GM18907 (cell line): ENCODE measurements at regions not wholly inside any gene's neighbourhood (a gene's known extent, or its start where the extent isn't known, plus 50 kb on each side); places are given as distances from the start of the nearest gene placed in this dataset.
A peak's percentile ranks its signal among the peaks of the same experiment; 100 is the strongest.

ENCODE experiments used
- ATAC-seq: cut with Tn5 transposase; IDR thresholded peaks from one replicate; pipeline ENCODE4 v1.9.1; 2021; ENCODE audit warnings: mild to moderate bottlenecking, moderate library complexity; ENCODE audit not compliant: unreplicated experiment

- ATAC-seq = no peak
Observed at GRCh38 chr13:109604894-109605293, 181.5 kb downstream of the IRS2 start.

GRCh38 chr13:109602356-109602755 is 184.0 kb downstream of the IRS2 start:
- no peak for ATAC-seq

- no peak for ATAC-seq
Observed at GRCh38 chr13:109599901-109600657, 186.3 kb downstream of the IRS2 start.

GRCh38 chr13:109595471-109595870 is 190.9 kb downstream of the IRS2 start:
- ATAC-seq = no peak

- no peak for ATAC-seq
Observed at GRCh38 chr13:109593230-109593629, 193.2 kb downstream of the IRS2 start.

- no peak for ATAC-seq
Observed at GRCh38 chr13:109592770-109593169, 193.6 kb downstream of the IRS2 start.

- no peak for ATAC-seq
Observed at GRCh38 chr13:109587689-109588088, 198.7 kb downstream of the IRS2 start.

- ATAC-seq = no peak
Observed at GRCh38 chr13:109586509-109587346, 199.7 kb downstream of the IRS2 start.

GRCh38 chr13:109584844-109585361 is 201.5 kb downstream of the IRS2 start:
- no peak for ATAC-seq

- no peak for ATAC-seq
Observed at GRCh38 chr13:109577191-109577700, 209.1 kb downstream of the IRS2 start.

GRCh38 chr13:109576331-109576813 is 210.0 kb downstream of the IRS2 start:
- no peak for ATAC-seq

- ATAC-seq = no peak
Observed at GRCh38 chr13:109575821-109576220, 210.6 kb downstream of the IRS2 start.

- ATAC-seq = no peak
Observed at GRCh38 chr13:109572389-109572788, 214.0 kb downstream of the IRS2 start.

GRCh38 chr13:109569958-109570711 is 216.2 kb downstream of the IRS2 start:
- peak; percentile 99 for ATAC-seq

GRCh38 chr13:109568339-109568818 is 218.0 kb downstream of the IRS2 start:
- ATAC-seq = no peak

- ATAC-seq = no peak
Observed at GRCh38 chr13:109567315-109567714, 219.1 kb downstream of the IRS2 start.

- no peak for ATAC-seq
Observed at GRCh38 chr13:109565877-109566276, 220.5 kb downstream of the IRS2 start.

- ATAC-seq = peak; percentile 36
Observed at GRCh38 chr13:109548374-109548773, 238.0 kb downstream of the IRS2 start.

- ATAC-seq = peak; percentile 71
Observed at GRCh38 chr13:109547942-109548341, 238.4 kb downstream of the IRS2 start.

- ATAC-seq = no peak
Observed at GRCh38 chr13:109545931-109546330, 240.5 kb downstream of the IRS2 start.

- no peak for ATAC-seq
Observed at GRCh38 chr13:109541081-109541480, 245.3 kb downstream of the IRS2 start.
